ENCODE measurements at regions not wholly inside any gene's neighbourhood (a gene's known extent, or its start where the extent isn't known, plus 50 kb on each side); places are given as distances from the start of the nearest gene placed in this dataset.

GRCh38 chr20:51097351-51098120, 74.6 kb upstream of the KCNG1 start:
- TF ChIP-seq CTCF (IDR thresholded peaks at IDR 0.05; ENCODE audit: extremely low read depth in 1 of 2, insufficient read depth in 1 of 2, low read depth in 1 of 2, low read length in 2 of 2) (no peak), POLR2AphosphoS5 (IDR thresholded peaks at IDR 0.05; ENCODE audit: insufficient read depth, low read depth, low read length) (no peak)
